Activated CD8-positive, alpha-beta T cell treated with anti-CD3 and anti-CD28 coated beads for 36 hours (primary cell): ENCODE measurements at regions not wholly inside any gene's neighbourhood (a gene's known extent, or its start where the extent isn't known, plus 50 kb on each side); places are given as distances from the start of the nearest gene placed in this dataset.

Experiments used
- ATAC-seq: fragments of 200-7000 bp; cut with Tn5 transposase; one replicate; pipeline ENCODE4 v1.10.0; 2021; ENCODE audit warnings: mild to moderate bottlenecking, moderate library complexity
- CTCF ChIA-PET: fragments of 350-600 bp; sonication (Branson Sonifier 250); formaldehyde crosslinking; loops from one replicate; lab custom pipeline; 2021; ENCODE audit warnings: antibody characterized with exemption; lab: Charles Lee
- POLR2A ChIA-PET: fragments of 350-600 bp; sonication (Branson Sonifier 250); formaldehyde crosslinking; loops from one replicate; lab custom pipeline; 2021; ENCODE audit warnings: antibody characterized with exemption; lab: Charles Lee
- DNase-seq: peaks from one replicate; pipeline ENCODE4 v3.0.0-alpha.2; 2020
- H3K27ac Mint-ChIP-seq: one replicate; pipeline ENCODE4 v1.8.0; 2021; ENCODE audit warnings: mild to moderate bottlenecking, mixed read lengths
- H3K27me3 Mint-ChIP-seq: one replicate; pipeline ENCODE4 v1.8.0; 2021; ENCODE audit warnings: mixed read lengths
- H3K36me3 Mint-ChIP-seq: one replicate; pipeline ENCODE4 v1.8.0; 2021; ENCODE audit warnings: low read depth, mixed read lengths
- H3K4me1 Mint-ChIP-seq: one replicate; pipeline ENCODE4 v1.8.0; 2021; ENCODE audit warnings: low read depth, mixed read lengths
- H3K4me3 Mint-ChIP-seq: one replicate; pipeline ENCODE4 v1.8.0; 2021; ENCODE audit warnings: mild to moderate bottlenecking, moderate library complexity, mixed read lengths
- H3K9me3 Mint-ChIP-seq: one replicate; pipeline ENCODE4 v1.8.0; 2021; ENCODE audit warnings: mixed read lengths
- intact Hi-C: fragments of 100-400 bp; cut with micrococcal nuclease; formaldehyde crosslinking; loops from one replicate; pipeline ENCODE4 v1.10.0; 2022
- TF ChIP-seq, protein P1 (sequence below): fragments of 200-600 bp; IDR thresholded peaks from one replicate; pipeline ENCODE4 v1.8.0; 2022; ENCODE audit warnings: antibody characterized with exemption, mild to moderate bottlenecking

DNA sequence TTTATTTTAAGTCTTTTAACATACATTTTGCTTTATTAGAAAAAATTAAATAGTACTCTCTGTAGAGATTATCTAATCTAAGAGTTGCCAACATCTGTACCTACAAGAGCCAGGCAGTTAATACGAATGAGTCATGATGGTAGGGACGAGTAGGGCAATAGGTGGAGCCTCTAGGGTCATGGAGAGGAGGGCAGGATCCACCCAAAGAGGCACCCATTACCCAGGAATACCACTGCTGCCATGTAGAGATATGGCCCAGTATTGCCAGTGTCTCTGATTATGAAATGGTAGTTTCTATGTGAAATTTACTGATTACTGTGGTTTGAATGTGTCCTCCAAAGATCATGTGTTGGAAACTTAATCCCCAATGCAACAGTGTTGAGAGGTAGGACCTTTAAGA is 170.4 kb downstream of the PIK3R1 start:
- DNase-seq (no peak), ATAC-seq (no peak)
- ChIA-PET CTCF (interaction anchor here (1.0 to 1.2 kb wide), 2 partner anchors 75 to 85 kb away, joined by 3 to 4 read pairs; no protein-coding TSS in a partner anchor), POLR2A (no interaction called here)
- Mint-ChIP-seq H3K36me3 (no peaks in the 10 kb centered on the region), H3K4me3 (no peak overlapping the region), H3K27me3 (no peaks in the 10 kb centered on the region), H3K4me1 (peaks cover 37% of the 10 kb centered on the region), H3K27ac (no peak overlapping the region), H3K9me3 (no peaks in the 10 kb centered on the region)
- intact Hi-C loops, result no loop called here
- TF ChIP-seq, protein P1, sequence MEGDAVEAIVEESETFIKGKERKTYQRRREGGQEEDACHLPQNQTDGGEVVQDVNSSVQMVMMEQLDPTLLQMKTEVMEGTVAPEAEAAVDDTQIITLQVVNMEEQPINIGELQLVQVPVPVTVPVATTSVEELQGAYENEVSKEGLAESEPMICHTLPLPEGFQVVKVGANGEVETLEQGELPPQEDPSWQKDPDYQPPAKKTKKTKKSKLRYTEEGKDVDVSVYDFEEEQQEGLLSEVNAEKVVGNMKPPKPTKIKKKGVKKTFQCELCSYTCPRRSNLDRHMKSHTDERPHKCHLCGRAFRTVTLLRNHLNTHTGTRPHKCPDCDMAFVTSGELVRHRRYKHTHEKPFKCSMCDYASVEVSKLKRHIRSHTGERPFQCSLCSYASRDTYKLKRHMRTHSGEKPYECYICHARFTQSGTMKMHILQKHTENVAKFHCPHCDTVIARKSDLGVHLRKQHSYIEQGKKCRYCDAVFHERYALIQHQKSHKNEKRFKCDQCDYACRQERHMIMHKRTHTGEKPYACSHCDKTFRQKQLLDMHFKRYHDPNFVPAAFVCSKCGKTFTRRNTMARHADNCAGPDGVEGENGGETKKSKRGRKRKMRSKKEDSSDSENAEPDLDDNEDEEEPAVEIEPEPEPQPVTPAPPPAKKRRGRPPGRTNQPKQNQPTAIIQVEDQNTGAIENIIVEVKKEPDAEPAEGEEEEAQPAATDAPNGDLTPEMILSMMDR, result no peak

DNA sequence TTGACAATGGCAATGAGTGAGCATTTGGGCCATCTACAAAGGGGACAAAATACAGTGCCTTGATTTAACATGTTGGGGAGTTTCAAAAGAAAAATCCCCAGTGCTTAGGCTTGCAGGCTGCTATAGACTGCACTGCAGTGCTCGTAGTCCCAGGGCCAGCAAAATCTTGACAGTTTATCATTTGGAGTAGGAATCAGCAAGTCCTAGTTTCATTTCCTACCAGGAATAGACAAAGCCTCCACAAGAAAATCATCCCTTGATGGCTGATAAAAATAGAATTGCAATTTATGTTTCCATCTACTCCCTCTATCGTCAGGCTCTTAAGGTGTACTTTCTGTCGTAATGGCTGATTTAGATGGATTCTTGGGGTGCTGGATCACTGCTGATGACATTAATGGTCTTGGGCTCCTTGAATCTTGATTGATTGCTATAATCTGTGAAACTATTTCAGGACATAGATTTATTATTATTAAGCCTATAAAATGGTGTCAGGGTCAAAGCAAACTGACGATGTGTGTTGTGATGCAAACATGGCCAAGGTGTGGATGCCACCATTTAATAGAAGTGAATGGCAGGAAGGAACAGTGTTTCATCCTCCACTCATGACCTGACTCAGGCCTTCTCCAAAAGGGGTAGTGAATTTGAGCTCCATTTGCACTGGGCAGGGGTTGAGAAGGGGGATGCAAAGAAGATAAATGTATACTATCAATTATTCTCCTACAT is 171.7 kb downstream of the PIK3R1 start:
- Mint-ChIP-seq H3K27me3 (no peaks in the 10 kb centered on the region), H3K4me1 (peaks cover 27% of the 10 kb centered on the region), H3K36me3 (no peaks in the 10 kb centered on the region), H3K4me3 (no peak overlapping the region), H3K27ac (no peak overlapping the region), H3K9me3 (peaks cover 2% of the 10 kb centered on the region)
- ATAC-seq (no peak), DNase-seq (no peak)
- intact Hi-C loops, result no loop called here
- ChIA-PET POLR2A (no interaction called here), CTCF (interaction anchor here (0.9 to 1.2 kb wide), 3 partner anchors 9 to 87 kb away, joined by 3 to 4 read pairs (median 3); no protein-coding TSS in a partner anchor)
- TF ChIP-seq, protein P1, result no peak

DNA sequence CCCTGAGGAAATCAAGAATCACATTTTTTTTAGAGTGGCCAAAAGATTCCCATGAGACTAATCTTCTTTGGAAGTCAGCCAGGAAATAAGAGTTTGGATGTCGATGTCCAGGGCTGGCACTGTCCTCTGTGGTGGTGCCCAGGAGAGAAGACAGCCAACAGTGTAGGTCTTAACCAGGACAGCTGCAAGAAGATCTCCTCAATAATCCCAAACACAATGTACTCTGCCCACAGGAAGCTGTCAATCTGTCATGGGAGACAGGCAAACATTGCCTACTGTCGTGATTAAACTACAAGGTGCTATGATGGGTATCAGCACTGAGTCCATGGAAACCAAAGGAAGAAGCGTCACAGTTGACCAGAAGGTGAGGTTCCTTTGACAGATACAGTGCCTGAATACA is 174.1 kb downstream of the PIK3R1 start:
- TF ChIP-seq, protein P1, result no peak
- no peaks in the 10 kb centered on the region for H3K36me3 Mint-ChIP-seq
- ChIA-PET CTCF (interaction anchor here (1.1 to 1.7 kb wide), 2 partner anchors 10 to 16 kb away, joined by 3 to 5 read pairs; no protein-coding TSS in a partner anchor), POLR2A (interaction anchor here (1.3 kb wide), 1 partner anchor 13 kb away, joined by 4 read pairs; no protein-coding TSS in a partner anchor)
- H3K4me1 Mint-ChIP-seq, result peaks cover 11% of the 10 kb centered on the region
- no peak overlapping the region for H3K4me3 Mint-ChIP-seq
- H3K27me3 Mint-ChIP-seq, result no peaks in the 10 kb centered on the region
- H3K9me3 Mint-ChIP-seq, result peaks cover 2% of the 10 kb centered on the region
- intact Hi-C loops, result no loop called here
- DNase-seq, result no peak
- no peak for ATAC-seq
- H3K27ac Mint-ChIP-seq, result no peak overlapping the region

DNA sequence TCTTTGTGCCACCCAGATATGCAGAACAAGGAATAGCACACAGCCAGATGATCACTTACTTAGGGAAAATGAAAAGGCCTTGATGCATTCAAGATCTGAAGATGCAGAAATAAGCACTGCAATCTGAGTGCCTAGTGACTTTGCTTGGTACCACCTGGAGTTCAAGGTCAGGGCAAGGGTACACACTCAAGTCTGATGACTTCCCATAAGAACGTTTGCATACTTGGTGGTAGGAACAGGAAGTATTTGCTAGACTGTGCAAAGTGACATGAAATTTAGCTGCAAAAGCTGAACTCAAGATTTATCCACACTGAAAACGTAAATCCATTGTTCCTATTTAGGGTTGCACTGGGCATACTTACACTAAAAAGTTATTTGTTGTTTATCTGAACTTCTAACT is 177.1 kb downstream of the PIK3R1 start:
- no peak for DNase-seq
- H3K4me1 Mint-ChIP-seq, result peaks cover 5% of the 10 kb centered on the region
- H3K27ac Mint-ChIP-seq, result no peak overlapping the region
- TF ChIP-seq, protein P1, result no peak
- H3K4me3 Mint-ChIP-seq, result no peak overlapping the region
- ChIA-PET POLR2A (interaction anchor here (0.6 kb wide), 1 partner anchor 14 kb away, joined by 3 read pairs; no protein-coding TSS in a partner anchor), CTCF (no interaction called here)
- no peaks in the 10 kb centered on the region for H3K36me3 Mint-ChIP-seq
- intact Hi-C loops, result no loop called here
- peaks cover 5% of the 10 kb centered on the region for H3K9me3 Mint-ChIP-seq
- H3K27me3 Mint-ChIP-seq, result no peaks in the 10 kb centered on the region
- ATAC-seq, result no peak

DNA sequence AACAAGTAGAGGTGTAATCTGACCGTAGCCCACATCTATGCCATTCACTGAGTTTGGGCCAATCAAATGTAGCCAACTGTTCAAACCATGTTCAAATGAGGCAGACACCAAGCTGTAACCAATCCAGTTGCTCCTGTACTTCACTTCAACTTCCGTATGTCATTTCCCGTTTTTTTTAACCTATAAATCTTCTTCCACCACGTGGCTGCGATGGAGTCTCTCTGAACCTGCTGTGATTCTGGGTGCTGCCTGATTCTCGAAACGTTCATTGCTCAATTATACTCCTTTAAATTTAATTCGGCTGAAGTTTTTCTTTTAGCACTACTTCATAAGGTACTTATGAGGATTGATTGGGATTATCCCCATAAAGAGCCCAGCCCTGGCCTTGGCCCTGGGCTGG is 179.7 kb downstream of the PIK3R1 start:
- DNase-seq (no peak), ATAC-seq (no peak)
- CTCF ChIA-PET, result no interaction called here
- Mint-ChIP-seq H3K36me3 (no peaks in the 10 kb centered on the region), H3K27ac (no peak overlapping the region), H3K4me1 (peaks cover 17% of the 10 kb centered on the region), H3K4me3 (no peak overlapping the region), H3K27me3 (no peaks in the 10 kb centered on the region), H3K9me3 (peaks cover 5% of the 10 kb centered on the region)
- intact Hi-C loops, result no loop called here
- POLR2A ChIA-PET, result interaction anchor here (0.6 to 0.8 kb wide), 2 partner anchors 11 kb away, joined by 3 read pairs; no protein-coding TSS in a partner anchor
- TF ChIP-seq, protein P1, result no peak
